ENCODE measurements at regions not wholly inside any gene's neighbourhood (a gene's known extent, or its start where the extent isn't known, plus 50 kb on each side); places are given as distances from the start of the nearest gene placed in this dataset.

- no peak for TF ChIP-seq Cebpa-rat (IDR thresholded peaks at IDR 0.05)
- H3K4me1 ChIP-seq, result no peaks in the 10 kb centered on the region
- no peak overlapping the region for H3K4me2 ChIP-seq
- H3K9ac ChIP-seq, result no peak overlapping the region
- H3K9me3 ChIP-seq, result peaks cover 10% of the 10 kb centered on the region; the same call in 1 of the 2 replicates
- H3K4me3 ChIP-seq, result no peak overlapping the region
- no peaks in the 10 kb centered on the region for H4K20me1 ChIP-seq
- no peak overlapping the region for H3K27ac ChIP-seq
- no peaks in the 10 kb centered on the region for H3K27me3 ChIP-seq
- H3K36me3 ChIP-seq, result no peaks in the 10 kb centered on the region
Measured at GRCh38 chr5:163386352-163386751, 51.0 kb upstream of the CCNG1 start.

GRCh38 chr5:163387589-163388343, 49.6 kb upstream of the CCNG1 start:
- Histone ChIP-seq H3K4me2 (no peak overlapping the region), H3K36me3 (no peaks in the 10 kb centered on the region), H3K4me3 (no peak overlapping the region), H3K9ac (no peak overlapping the region), H3K27ac (no peak overlapping the region), H4K20me1 (no peaks in the 10 kb centered on the region), H3K4me1 (no peaks in the 10 kb centered on the region), H3K9me3 (peaks cover 10% of the 10 kb centered on the region; the same call in 1 of the 2 replicates), H3K27me3 (no peaks in the 10 kb centered on the region)
- TF ChIP-seq Cebpa-rat (IDR thresholded peaks at IDR 0.05), result no peak
